ENCODE measurements at regions not wholly inside any gene's neighbourhood (a gene's known extent, or its start where the extent isn't known, plus 50 kb on each side); places are given as distances from the start of the nearest gene placed in this dataset.

DNA sequence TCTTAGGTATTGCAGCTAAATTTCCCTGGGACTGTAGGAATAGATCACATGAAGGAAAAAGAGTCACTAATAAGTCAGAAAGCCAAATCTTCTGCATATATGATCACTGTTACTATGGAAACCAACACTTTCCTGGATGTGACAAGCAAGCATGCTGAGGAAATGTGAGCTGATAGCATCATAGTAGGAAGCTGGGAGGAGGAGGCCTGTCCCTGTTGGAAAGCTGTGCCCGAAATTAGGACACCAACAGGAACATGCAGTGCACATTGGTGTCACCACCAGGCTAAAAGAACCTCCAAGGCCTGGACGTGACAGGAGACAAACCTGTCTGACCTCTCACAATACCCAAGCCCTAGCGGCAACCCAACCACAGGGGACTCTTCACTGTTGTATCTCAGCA, 181.9 kb upstream of the PCSK2 start:
- H3K4me1 ChIP-seq (ENCODE audit: insufficient read depth, low read length), result no peaks in the 10 kb centered on the region
- H3K79me2 ChIP-seq (ENCODE audit: insufficient read depth, low read length), result no peaks in the 10 kb centered on the region
- H4K20me1 ChIP-seq (ENCODE audit: insufficient read depth, low read length), result no peaks in the 10 kb centered on the region
- no peaks in the 10 kb centered on the region for H3K36me3 ChIP-seq (ENCODE audit: insufficient read depth, low read length)
- DNase-seq (no peak), ATAC-seq (ENCODE audit: insufficient read depth, low read depth) (no peak)
- H3K27ac ChIP-seq (ENCODE audit: low read length), result no peak overlapping the region
- H3K27me3 ChIP-seq (ENCODE audit: insufficient read depth, low read length, poor library complexity), result no peaks in the 10 kb centered on the region
- no peak overlapping the region for H3K4me2 ChIP-seq (ENCODE audit: insufficient read depth, low read length)
- no peaks in the 10 kb centered on the region for H3K9me3 ChIP-seq (ENCODE audit: insufficient read depth, low read length, severe bottlenecking)
- no peak overlapping the region for H2AFZ ChIP-seq (ENCODE audit: low read depth, low read length)
- TF ChIP-seq, protein P1, sequence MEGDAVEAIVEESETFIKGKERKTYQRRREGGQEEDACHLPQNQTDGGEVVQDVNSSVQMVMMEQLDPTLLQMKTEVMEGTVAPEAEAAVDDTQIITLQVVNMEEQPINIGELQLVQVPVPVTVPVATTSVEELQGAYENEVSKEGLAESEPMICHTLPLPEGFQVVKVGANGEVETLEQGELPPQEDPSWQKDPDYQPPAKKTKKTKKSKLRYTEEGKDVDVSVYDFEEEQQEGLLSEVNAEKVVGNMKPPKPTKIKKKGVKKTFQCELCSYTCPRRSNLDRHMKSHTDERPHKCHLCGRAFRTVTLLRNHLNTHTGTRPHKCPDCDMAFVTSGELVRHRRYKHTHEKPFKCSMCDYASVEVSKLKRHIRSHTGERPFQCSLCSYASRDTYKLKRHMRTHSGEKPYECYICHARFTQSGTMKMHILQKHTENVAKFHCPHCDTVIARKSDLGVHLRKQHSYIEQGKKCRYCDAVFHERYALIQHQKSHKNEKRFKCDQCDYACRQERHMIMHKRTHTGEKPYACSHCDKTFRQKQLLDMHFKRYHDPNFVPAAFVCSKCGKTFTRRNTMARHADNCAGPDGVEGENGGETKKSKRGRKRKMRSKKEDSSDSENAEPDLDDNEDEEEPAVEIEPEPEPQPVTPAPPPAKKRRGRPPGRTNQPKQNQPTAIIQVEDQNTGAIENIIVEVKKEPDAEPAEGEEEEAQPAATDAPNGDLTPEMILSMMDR (IDR thresholded peaks at IDR 0.05; ENCODE audit: borderline replicate concordance, extremely low read depth, low read length, poor library complexity, severe bottlenecking), result no peak
- TF ChIP-seq EZH2 (IDR thresholded peaks at IDR 0.05; ENCODE audit: borderline replicate concordance, low read depth, low read length, severe bottlenecking), result no peak
- H3K9ac ChIP-seq (ENCODE audit: low read depth, low read length), result no peak overlapping the region
- H3K4me3 ChIP-seq (ENCODE audit: low read depth in 1 of 2, low read length in 2 of 2), result no peak overlapping the region

DNA sequence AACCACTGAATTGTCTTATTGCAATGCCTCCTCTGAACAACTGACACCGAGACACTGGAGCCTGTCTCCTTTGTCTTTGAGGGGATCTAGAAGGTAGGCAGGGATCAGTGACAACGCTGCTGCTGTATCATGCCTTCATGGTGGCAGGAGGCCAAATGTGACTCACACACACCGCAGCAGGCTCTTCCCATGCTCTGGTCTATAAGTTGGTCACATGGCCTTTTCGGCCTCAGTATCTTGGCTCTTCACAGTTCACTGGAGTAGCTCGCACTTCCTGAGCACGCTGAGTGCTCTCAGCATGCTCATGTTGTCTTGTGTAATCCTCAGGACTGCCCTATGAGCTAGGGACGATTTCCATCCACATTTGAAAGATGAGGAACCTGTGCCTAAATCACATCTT, 167.4 kb upstream of the PCSK2 start:
- H3K4me2 ChIP-seq (ENCODE audit: insufficient read depth, low read length), result no peak overlapping the region
- H3K4me1 ChIP-seq (ENCODE audit: insufficient read depth, low read length), result no peaks in the 10 kb centered on the region
- no peaks in the 10 kb centered on the region for H3K79me2 ChIP-seq (ENCODE audit: insufficient read depth, low read length)
- no peaks in the 10 kb centered on the region for H4K20me1 ChIP-seq (ENCODE audit: insufficient read depth, low read length)
- ATAC-seq (ENCODE audit: insufficient read depth, low read depth) (no peak), DNase-seq (no peak)
- peaks cover 3% of the 10 kb centered on the region for H3K9me3 ChIP-seq (ENCODE audit: insufficient read depth, low read length, severe bottlenecking)
- H3K27ac ChIP-seq (ENCODE audit: low read length), result no peak overlapping the region
- no peak overlapping the region for H2AFZ ChIP-seq (ENCODE audit: low read depth, low read length)
- no peaks in the 10 kb centered on the region for H3K36me3 ChIP-seq (ENCODE audit: insufficient read depth, low read length)
- H3K9ac ChIP-seq (ENCODE audit: low read depth, low read length), result no peak overlapping the region
- TF ChIP-seq, protein P1 (IDR thresholded peaks at IDR 0.05; ENCODE audit: borderline replicate concordance, extremely low read depth, low read length, poor library complexity, severe bottlenecking), result no peak
- no peak for TF ChIP-seq EZH2 (IDR thresholded peaks at IDR 0.05; ENCODE audit: borderline replicate concordance, low read depth, low read length, severe bottlenecking)
- no peaks in the 10 kb centered on the region for H3K27me3 ChIP-seq (ENCODE audit: insufficient read depth, low read length, poor library complexity)
- no peak overlapping the region for H3K4me3 ChIP-seq (ENCODE audit: low read depth in 1 of 2, low read length in 2 of 2)

DNA sequence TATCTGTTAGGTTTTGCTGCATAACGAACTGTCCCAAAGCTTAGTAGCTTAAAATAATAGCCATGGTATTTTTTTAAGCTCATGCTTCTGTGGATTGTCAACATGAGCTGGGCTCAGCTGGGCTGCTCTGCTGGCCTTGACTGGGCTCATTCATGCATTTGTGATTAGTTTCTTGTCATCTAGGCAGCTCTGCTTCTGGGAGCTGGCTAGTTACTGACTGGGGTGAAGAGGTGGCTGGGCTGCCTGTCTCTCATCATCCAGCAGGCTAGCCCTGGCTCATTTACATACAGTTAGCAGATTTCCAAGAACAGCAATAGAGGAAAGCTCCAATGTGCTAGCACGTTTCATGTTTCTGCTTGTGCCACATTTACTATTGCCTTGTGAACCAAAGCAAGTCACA, 165.1 kb upstream of the PCSK2 start:
- Histone ChIP-seq H3K9ac (ENCODE audit: low read depth, low read length) (no peak overlapping the region), H3K27ac (ENCODE audit: low read length) (no peak overlapping the region)

More for the DNA sequence above, 165.1 kb upstream of the PCSK2 start:
- no peaks in the 10 kb centered on the region for H3K27me3 ChIP-seq (ENCODE audit: insufficient read depth, low read length, poor library complexity)
- TF ChIP-seq, protein P1 (IDR thresholded peaks at IDR 0.05; ENCODE audit: borderline replicate concordance, extremely low read depth, low read length, poor library complexity, severe bottlenecking), result no peak
- TF ChIP-seq EZH2 (IDR thresholded peaks at IDR 0.05; ENCODE audit: borderline replicate concordance, low read depth, low read length, severe bottlenecking), result no peak
- no peak overlapping the region for H3K4me2 ChIP-seq (ENCODE audit: insufficient read depth, low read length)
- no peaks in the 10 kb centered on the region for H4K20me1 ChIP-seq (ENCODE audit: insufficient read depth, low read length)
- no peak for DNase-seq
- H3K79me2 ChIP-seq (ENCODE audit: insufficient read depth, low read length), result no peaks in the 10 kb centered on the region
- no peaks in the 10 kb centered on the region for H3K36me3 ChIP-seq (ENCODE audit: insufficient read depth, low read length)
- H3K4me3 ChIP-seq (ENCODE audit: low read depth in 1 of 2, low read length in 2 of 2), result no peak overlapping the region
- H2AFZ ChIP-seq (ENCODE audit: low read depth, low read length), result no peak overlapping the region
- H3K9me3 ChIP-seq (ENCODE audit: insufficient read depth, low read length, severe bottlenecking), result no peaks in the 10 kb centered on the region
- no peak for ATAC-seq (ENCODE audit: insufficient read depth, low read depth)
- H3K4me1 ChIP-seq (ENCODE audit: insufficient read depth, low read length), result no peaks in the 10 kb centered on the region

All from DND-41 (cell line).